HCT116 (cell line): ENCODE measurements at regions not wholly inside any gene's neighbourhood (a gene's known extent, or its start where the extent isn't known, plus 50 kb on each side); places are given as distances from the start of the nearest gene placed in this dataset.

ENCODE experiments used
- ATAC-seq: fragments of 200-7000 bp; cut with Tn5 transposase; 2 replicates; pipeline ENCODE4 v1.9.1; 2020; ENCODE audit warnings: mild to moderate bottlenecking, moderate library complexity
- BruUV-seq: library from RNA; stranded (reverse); fragments of 400-500 nt; replicated peaks from 2 replicates; lab custom pipeline; 2021; lab: Mats Ljungman, UMichigan
- CTCF ChIA-PET: fragments of 300-600 bp; sonication (Branson Sonifier 250); formaldehyde crosslinking; loops from one replicate; lab custom pipeline; 2021; ENCODE audit warnings: antibody characterized with exemption; lab: Charles Lee
- POLR2A ChIA-PET: fragments of 300-600, 350-600 bp; sonication (Branson Sonifier 250); formaldehyde crosslinking; loops from one replicate; lab custom pipeline; 2021; ENCODE audit warnings: antibody characterized with exemption; lab: Charles Lee
- RAD21 ChIA-PET, 2 experiments: fragments of 300-600 bp; sonication (Branson Sonifier 250); formaldehyde crosslinking; loops; one replicate each; lab custom pipeline; 2023; ENCODE audit warnings: low total read pairs in 2 of 2; ENCODE audit not compliant: uncharacterized antibody in 2 of 2, unreplicated experiment in 2 of 2, low non-redundant PET in 1 of 2; lab: Charles Lee
- DNase-seq: peaks from one replicate; pipeline ENCODE4 v3.0.0-alpha.2; 2010; ENCODE audit warnings: low read depth, low spot score
- H2AFZ ChIP-seq: fragments of 200-600 bp; shearing (Covaris generic), sonication (generic); 2 replicates; pipeline ENCODE4 v1.6.1; 2017; ENCODE audit warnings: low read depth, mixed run types, mixed read lengths, antibody characterized with exemption, low read length; ENCODE audit not compliant: poor library complexity, severe bottlenecking
- H3K27ac ChIP-seq: 2 replicates; pipeline ENCODE4 v1.5.1; 2012; ENCODE audit warnings: low read depth, low read length
- H3K27me3 ChIP-seq: fragments of 200-600 bp; sonication (generic); 2 replicates; pipeline ENCODE4 v1.6.1; 2016; ENCODE audit warnings: mixed run types, low read length, mixed read lengths; ENCODE audit not compliant: insufficient read depth
- H3K36me3 ChIP-seq, 2 experiments: fragments of 200-500 bp in 1 of 2; fragments of 200-600 bp in 1 of 2; sonication (Bioruptor generic) in 1 of 2; sonication (generic) in 1 of 2; 2 replicates each; pipeline versions ENCODE4 v1.5.1 to v1.6.1; 2014 to 2016; ENCODE audit warnings: low read length in 2 of 2, inconsistent platforms in 1 of 2, mixed read lengths in 1 of 2, mixed run types in 1 of 2; ENCODE audit not compliant: insufficient read depth in 2 of 2, control insufficient read depth in 1 of 2
- H3K4me1 ChIP-seq, 2 experiments: fragments of 200-600 bp in 1 of 2; sonication (generic) in 1 of 2; 2 replicates each; pipeline versions ENCODE4 v1.5.1 to v1.6.1; 2012 to 2017; ENCODE audit warnings: low read length in 2 of 2, inconsistent platforms in 1 of 2, mild to moderate bottlenecking in 1 of 2, mixed read lengths in 1 of 2, mixed run types in 1 of 2, moderate library complexity in 1 of 2; ENCODE audit not compliant: insufficient read depth in 2 of 2, control insufficient read depth in 1 of 2
- H3K4me2 ChIP-seq: fragments of 200-600 bp; sonication (generic); 2 replicates; pipeline ENCODE4 v1.6.1; 2017; ENCODE audit warnings: mixed run types, low read length, mixed read lengths
- H3K4me3 ChIP-seq, 2 experiments: fragments of 200-600 bp in 1 of 2; sonication (generic) in 1 of 2; replicated peaks in 1 of 2; 2 replicates each; pipeline ENCODE4 v1.5.1; 2011 to 2016; ENCODE audit warnings: low read length in 2 of 2, control low read depth in 1 of 2, low read depth in 1 of 2, mild to moderate bottlenecking in 1 of 2, mixed read lengths in 1 of 2, mixed run types in 1 of 2
- H3K79me2 ChIP-seq: fragments of 200-600 bp; sonication (generic); 2 replicates; pipeline ENCODE4 v1.6.1; 2017; ENCODE audit warnings: mild to moderate bottlenecking, mixed run types, low read length, moderate library complexity, mixed read lengths; ENCODE audit not compliant: insufficient read depth
- H3K9ac ChIP-seq: fragments of 200-600 bp; sonication (generic); 2 replicates; pipeline ENCODE4 v1.6.1; 2016; ENCODE audit warnings: low read length, mixed read lengths
- H3K9me2 ChIP-seq: fragments of 200-600 bp; sonication (generic), shearing (Covaris generic); 2 replicates; pipeline ENCODE4 v1.6.1; 2017; ENCODE audit warnings: mixed run types, mild to moderate bottlenecking, moderate library complexity; ENCODE audit not compliant: insufficient read depth
- H3K9me3 ChIP-seq, 2 experiments: fragments of 200-500 bp in 1 of 2; fragments of 200-600 bp in 1 of 2; sonication (Bioruptor generic) in 1 of 2; sonication (generic) in 1 of 2; 2 replicates each; pipeline ENCODE4 v1.6.1; 2014 to 2017; ENCODE audit warnings: low read length in 2 of 2, mixed read lengths in 2 of 2, inconsistent platforms in 1 of 2, low read depth in 1 of 2, mild to moderate bottlenecking in 1 of 2, mixed run types in 1 of 2, moderate library complexity in 1 of 2; ENCODE audit not compliant: control insufficient read depth in 1 of 2, insufficient read depth in 1 of 2
- H4K20me1 ChIP-seq: fragments of 200-600 bp; sonication (generic), shearing (Covaris generic); 2 replicates; pipeline ENCODE4 v1.6.1; 2017; ENCODE audit warnings: mixed run types, mild to moderate bottlenecking, moderate library complexity; ENCODE audit not compliant: insufficient read depth
- CTCF ChIP-seq, 3 experiments: fragments of 200-600 bp in 1 of 3; sonication (generic) in 1 of 3; IDR thresholded peaks in 2 of 3; conservative IDR thresholded peaks in 1 of 3; 2 replicates each; pipeline ENCODE4 v1.5.1; 2012 to 2017; ENCODE audit warnings: low read depth in 2 of 3, low read length in 2 of 3, antibody characterized with exemption in 1 of 3, borderline replicate concordance in 1 of 3, control low read depth in 1 of 3, mild to moderate bottlenecking in 1 of 3, mixed read lengths in 1 of 3, mixed run types in 1 of 3, moderate library complexity in 1 of 3; ENCODE audit not compliant: insufficient read depth in 1 of 3
- EGR1 ChIP-seq: IDR thresholded peaks from 2 replicates; pipeline ENCODE4 v1.6.1; 2012; ENCODE audit warnings: low read depth
- ELF1 ChIP-seq: IDR thresholded peaks from 2 replicates; pipeline ENCODE4 v1.6.1; 2012; ENCODE audit warnings: low read depth, borderline replicate concordance
- EZH2 ChIP-seq: fragments of 200-600 bp; sonication (generic); IDR thresholded peaks from 2 replicates; pipeline ENCODE4 v1.6.1; 2017; ENCODE audit warnings: antibody characterized with exemption, mixed run types
- EZH2phosphoT487 ChIP-seq: fragments of 200-600 bp; IDR thresholded peaks from 2 replicates; pipeline ENCODE4 v1.6.1; 2018; ENCODE audit warnings: antibody characterized with exemption, borderline replicate concordance
- POLR2A ChIP-seq: IDR thresholded peaks from 2 replicates; pipeline ENCODE4 v1.7.0; 2011; ENCODE audit warnings: borderline replicate concordance; ENCODE audit not compliant: insufficient read depth, insufficient read length; ENCODE audit errors: extremely low read depth
- RAD21 ChIP-seq: IDR thresholded peaks from 2 replicates; pipeline ENCODE4 v1.6.1; 2012; ENCODE audit warnings: low read depth, mild to moderate bottlenecking
- REST ChIP-seq: IDR thresholded peaks from 2 replicates; pipeline ENCODE4 v1.6.1; 2012; ENCODE audit warnings: low read depth
- TCF7L2 ChIP-seq: IDR thresholded peaks from 2 replicates; pipeline ENCODE4 v1.7.0; 2011; ENCODE audit warnings: borderline replicate concordance, inconsistent platforms; ENCODE audit not compliant: insufficient read depth, insufficient read length; ENCODE audit errors: extremely low read depth
- ZBTB33 ChIP-seq: IDR thresholded peaks from 2 replicates; pipeline ENCODE4 v1.6.1; 2011; ENCODE audit warnings: mild to moderate bottlenecking, low read length, moderate library complexity; ENCODE audit not compliant: insufficient replicate concordance; ENCODE audit errors: extremely low read depth
- ZNF274 ChIP-seq: fragments of 200-500 bp; sonication (Bioruptor generic); IDR thresholded peaks from 2 replicates; pipeline ENCODE4 v1.6.1; 2014; ENCODE audit warnings: mild to moderate bottlenecking, low read depth, low read length, inconsistent platforms
- intact Hi-C: fragments of 100-400 bp; cut with micrococcal nuclease; formaldehyde crosslinking; loops from 2 replicates; pipeline ENCODE4 v1.10.0; 2022

GRCh38 chr2:82316586-82316985, 2012.0 kb upstream of the LRRTM1 start:
- DNase-seq (no peak), ATAC-seq (no peak)
- intact Hi-C loops, result no loop called here
- ChIA-PET RAD21 (no interaction called here), POLR2A (no interaction called here), CTCF (no interaction called here)
- no peak for TF ChIP-seq EZH2phosphoT487
- TF ChIP-seq ZNF274, result no peak
- TF ChIP-seq ELF1, result no peak
- TF ChIP-seq EGR1, result no peak
- TF ChIP-seq TCF7L2, result no peak
- TF ChIP-seq EZH2, result no peak
- no peak for TF ChIP-seq ZBTB33
- TF ChIP-seq CTCF (IDR thresholded peaks at IDR 0.05 in 2 of 3, conservative IDR thresholded peaks at IDR 0.05 in 1 of 3; ENCODE audit: borderline replicate concordance in 1 of 3, insufficient read depth in 1 of 3, low read depth in 2 of 3, low read length in 2 of 3), result no peak
- no peak for TF ChIP-seq REST
- TF ChIP-seq RAD21, result no peak
- no peak for TF ChIP-seq POLR2A
- no peaks in the 10 kb centered on the region for H3K9me2 ChIP-seq
- H3K27me3 ChIP-seq, result no peaks in the 10 kb centered on the region
- H3K4me3 ChIP-seq, result no peak overlapping the region
- no TSS peak for BruUV-seq
- no peaks in the 10 kb centered on the region for H3K36me3 ChIP-seq
- H3K27ac ChIP-seq, result no peak overlapping the region
- H4K20me1 ChIP-seq, result no peaks in the 10 kb centered on the region
- no peaks in the 10 kb centered on the region for H3K79me2 ChIP-seq
- H3K4me1 ChIP-seq, result no peaks in the 10 kb centered on the region
- no peak overlapping the region for H3K4me2 ChIP-seq
- H3K9ac ChIP-seq, result no peak overlapping the region
- no peak overlapping the region for H2AFZ ChIP-seq
- H3K9me3 ChIP-seq, result no peaks in the 10 kb centered on the region
